Stimulated activated effector memory CD8-positive, alpha-beta T cell treated with anti-CD3 and anti-CD28 coated beads, Interleukin-12 subunit alpha, Interleukin-12 subunit beta, amount 100 ng/mL, for 72 hours (primary cell): ENCODE measurements at regions not wholly inside any gene's neighbourhood (a gene's known extent, or its start where the extent isn't known, plus 50 kb on each side); places are given as distances from the start of the nearest gene placed in this dataset.
"Not testable (repeated sequence)": the region's sequence is repeated elsewhere in the genome, so short reads cannot be mapped to it uniquely, and the experiment has no call there.

Experiments
- ATAC-seq: fragments of 150-1000 bp; cut with Tn5 transposase; 2 replicates; pipeline ENCODE4 v1.10.0; 2021
- DNase-seq, 2 donors: peaks; one replicate each; pipeline ENCODE4 v3.0.0; 2021 to 2022; ENCODE audit warnings: low spot score in 2 of 2
- H3K27ac Mint-ChIP-seq: one replicate; pipeline ENCODE4 v1.8.0; 2022; ENCODE audit warnings: mild to moderate bottlenecking, mixed read lengths
- H3K36me3 Mint-ChIP-seq: one replicate; pipeline ENCODE4 v1.8.0; 2022; ENCODE audit warnings: mild to moderate bottlenecking, mixed read lengths
- H3K4me1 Mint-ChIP-seq: one replicate; pipeline ENCODE4 v1.8.0; 2022; ENCODE audit warnings: mixed read lengths
- H3K4me3 Mint-ChIP-seq: one replicate; pipeline ENCODE4 v1.8.0; 2022; ENCODE audit warnings: mild to moderate bottlenecking, mixed read lengths
- H3K9me3 Mint-ChIP-seq: one replicate; pipeline ENCODE4 v1.8.0; 2022; ENCODE audit warnings: mixed read lengths

- ATAC-seq (no peak), DNase-seq (no peak)
- Mint-ChIP-seq H3K4me1 (no peaks in the 10 kb centered on the region), H3K4me3 (no peak overlapping the region), H3K9me3 (no peaks in the 10 kb centered on the region), H3K36me3 (no peaks in the 10 kb centered on the region), H3K27ac (peak overlapping the region; percentile 23)
These were observed 135.2 kb upstream of the PREP start for GRCh38 chr6:105537981-105538578.

GRCh38 chr6:105536961-105537360 lies 134.1 kb upstream of the PREP start:
- Mint-ChIP-seq H3K4me3 (no peak overlapping the region), H3K27ac (no peak overlapping the region), H3K36me3 (no peaks in the 10 kb centered on the region), H3K9me3 (no peaks in the 10 kb centered on the region), H3K4me1 (no peaks in the 10 kb centered on the region)
- no peak for DNase-seq
- ATAC-seq = no peak

- no peaks in the 10 kb centered on the region for H3K36me3 Mint-ChIP-seq
- ATAC-seq (peak; percentile 63), DNase-seq (no peak)
- no peak overlapping the region for H3K4me3 Mint-ChIP-seq
- H3K27ac Mint-ChIP-seq = no peak overlapping the region
- peaks cover 4% of the 10 kb centered on the region for H3K9me3 Mint-ChIP-seq
- H3K4me1 Mint-ChIP-seq = no peaks in the 10 kb centered on the region
These were observed 130.4 kb upstream of the PREP start for GRCh38 chr6:105533301-105533700.

GRCh38 chr6:105526225-105526872 lies 123.5 kb upstream of the PREP start:
- Mint-ChIP-seq H3K4me1 (peaks cover 32% of the 10 kb centered on the region), H3K27ac (no peak overlapping the region), H3K9me3 (peaks cover 4% of the 10 kb centered on the region), H3K36me3 (no peaks in the 10 kb centered on the region), H3K4me3 (no peak overlapping the region)
- peak; percentile 79 for ATAC-seq
- DNase-seq = no peak

- DNase-seq (no peak), ATAC-seq (peak; percentile 72)
- Mint-ChIP-seq H3K36me3 (no peaks in the 10 kb centered on the region), H3K4me3 (no peak overlapping the region), H3K9me3 (peaks cover 6% of the 10 kb centered on the region), H3K4me1 (peaks cover 32% of the 10 kb centered on the region), H3K27ac (peak overlapping the region; percentile 15)
These were observed 119.9 kb upstream of the PREP start for GRCh38 chr6:105522626-105523322.

GRCh38 chr6:105519954-105520353 lies 117.1 kb upstream of the PREP start:
- no peak for ATAC-seq
- H3K4me1 Mint-ChIP-seq = peaks cover 20% of the 10 kb centered on the region

GRCh38 chr6:105518993-105519392 lies 116.1 kb upstream of the PREP start:
- H3K9me3 Mint-ChIP-seq, H3K4me3 Mint-ChIP-seq, H3K27ac Mint-ChIP-seq, H3K36me3 Mint-ChIP-seq, ATAC-seq, DNase-seq: not testable (repeated sequence)
- peaks cover 11% of the 10 kb centered on the region for H3K4me1 Mint-ChIP-seq

More at GRCh38 chr6:105519954-105520353, 117.1 kb upstream of the PREP start:
- Mint-ChIP-seq H3K9me3 (peaks cover 6% of the 10 kb centered on the region), H3K4me3 (no peak overlapping the region), H3K36me3 (no peaks in the 10 kb centered on the region), H3K27ac (no peak overlapping the region)
- no peak for DNase-seq

- no peak overlapping the region for H3K4me3 Mint-ChIP-seq
- peaks cover under 1% of the 10 kb centered on the region for H3K36me3 Mint-ChIP-seq
- H3K4me1 Mint-ChIP-seq = peaks cover 19% of the 10 kb centered on the region
- H3K9me3 Mint-ChIP-seq = peaks cover 6% of the 10 kb centered on the region
- no peak overlapping the region for H3K27ac Mint-ChIP-seq
- ATAC-seq = no peak
- no peak for DNase-seq
These were observed 112.2 kb upstream of the PREP start for GRCh38 chr6:105515054-105515453.

GRCh38 chr6:105514306-105514705 lies 111.4 kb upstream of the PREP start:
- DNase-seq (no peak), ATAC-seq (no peak)
- no peak overlapping the region for H3K4me3 Mint-ChIP-seq
- peaks cover 4% of the 10 kb centered on the region for H3K36me3 Mint-ChIP-seq
- H3K9me3 Mint-ChIP-seq = peaks cover 6% of the 10 kb centered on the region
- H3K27ac Mint-ChIP-seq = no peak overlapping the region
- H3K4me1 Mint-ChIP-seq = peaks cover 24% of the 10 kb centered on the region

GRCh38 chr6:105511639-105512038 lies 108.8 kb upstream of the PREP start:
- Mint-ChIP-seq H3K36me3 (peaks cover 4% of the 10 kb centered on the region), H3K4me1 (peaks cover 24% of the 10 kb centered on the region), H3K9me3 (no peaks in the 10 kb centered on the region), H3K27ac (peak overlapping the region; percentile 55), H3K4me3 (no peak overlapping the region)
- no peak for DNase-seq
- ATAC-seq = peak; percentile 56

GRCh38 chr6:105510746-105511145 lies 107.9 kb upstream of the PREP start:
- peak; percentile 28 for ATAC-seq
- Mint-ChIP-seq H3K4me3 (no peak overlapping the region), H3K27ac (peak overlapping the region; percentile 52), H3K36me3 (peaks cover 4% of the 10 kb centered on the region), H3K4me1 (peaks cover 24% of the 10 kb centered on the region), H3K9me3 (no peaks in the 10 kb centered on the region)
- DNase-seq = no peak

- Mint-ChIP-seq H3K4me3 (no peak overlapping the region), H3K4me1 (peaks cover 24% of the 10 kb centered on the region), H3K27ac (peak overlapping the region; percentile 52), H3K36me3 (peaks cover 4% of the 10 kb centered on the region), H3K9me3 (no peaks in the 10 kb centered on the region)
- no peak for ATAC-seq
- no peak for DNase-seq
These were observed 106.8 kb upstream of the PREP start for GRCh38 chr6:105509506-105510331.

- Mint-ChIP-seq H3K27ac (no peak overlapping the region), H3K36me3 (peaks cover 4% of the 10 kb centered on the region), H3K9me3 (no peaks in the 10 kb centered on the region), H3K4me1 (peaks cover 24% of the 10 kb centered on the region), H3K4me3 (no peak overlapping the region)
- DNase-seq (no peak), ATAC-seq (no peak)
These were observed 104.9 kb upstream of the PREP start for GRCh38 chr6:105507811-105508210.

- H3K4me3 Mint-ChIP-seq = no peak overlapping the region
- H3K36me3 Mint-ChIP-seq = no peaks in the 10 kb centered on the region
- no peak for ATAC-seq
- no peak overlapping the region for H3K27ac Mint-ChIP-seq
- H3K9me3 Mint-ChIP-seq = peaks cover 3% of the 10 kb centered on the region
- DNase-seq = no peak
- H3K4me1 Mint-ChIP-seq = peaks cover 12% of the 10 kb centered on the region
These were observed 101.8 kb upstream of the PREP start for GRCh38 chr6:105504706-105505105.

GRCh38 chr6:105503641-105504040 lies 100.8 kb upstream of the PREP start:
- H3K4me1 Mint-ChIP-seq = peaks cover 11% of the 10 kb centered on the region
- H3K36me3 Mint-ChIP-seq = no peaks in the 10 kb centered on the region
- ATAC-seq (no peak), DNase-seq (no peak)
- H3K9me3 Mint-ChIP-seq = peaks cover 3% of the 10 kb centered on the region
- H3K27ac Mint-ChIP-seq = no peak overlapping the region
- no peak overlapping the region for H3K4me3 Mint-ChIP-seq
